Neural progenitor cell (in vitro differentiated cells): ENCODE measurements at regions not wholly inside any gene's neighbourhood (a gene's known extent, or its start where the extent isn't known, plus 50 kb on each side); places are given as distances from the start of the nearest gene placed in this dataset.

Source experiments
- CTCF ChIP-seq: fragments of 200-600 bp; sonication (generic); IDR thresholded peaks from 2 replicates; pipeline ENCODE4 v1.5.1; 2017; ENCODE audit warnings: antibody characterized with exemption, mild to moderate bottlenecking
- EZH2 ChIP-seq: fragments of 200-600 bp; sonication (generic); IDR thresholded peaks from 2 replicates; pipeline ENCODE4 v1.6.1; 2017; ENCODE audit warnings: antibody characterized with exemption, mild to moderate bottlenecking, moderate library complexity

- no peak for TF ChIP-seq CTCF
- no peak for TF ChIP-seq EZH2
These were observed 76.2 kb upstream of the GBA3 start for GRCh38 chr4:22616516-22616915.
